K562 (cell line): ENCODE measurements at regions not wholly inside any gene's neighbourhood (a gene's known extent, or its start where the extent isn't known, plus 50 kb on each side); places are given as distances from the start of the nearest gene placed in this dataset.

ENCODE experiments used
- AFF1 ChIP-seq, 2 experiments: fragments of 450-650 bp; IDR thresholded peaks; 2 replicates each; pipeline ENCODE4 v1.6.1; 2018; ENCODE audit warnings: mild to moderate bottlenecking in 2 of 2, low read depth in 1 of 2; ENCODE audit not compliant: partially characterized antibody in 2 of 2
- CSDE1 ChIP-seq, 2 experiments: fragments of 450-650 bp; IDR thresholded peaks; 2 replicates each; pipeline ENCODE4 v1.6.1; 2016; ENCODE audit warnings: mild to moderate bottlenecking in 1 of 2
- HMBOX1 ChIP-seq: sonication (generic); IDR thresholded peaks from 2 replicates; pipeline ENCODE4 v1.6.1; 2016
- KAT2B ChIP-seq: IDR thresholded peaks from one replicate; pipeline ENCODE4 v1.6.1; 2012; ENCODE audit warnings: low read depth, mild to moderate bottlenecking, control low read depth, inconsistent platforms, low read length, moderate library complexity
- SAP30 ChIP-seq: fragments of 200-600 bp; sonication (generic); IDR thresholded peaks from 2 replicates; pipeline ENCODE4 v1.6.1; 2012; ENCODE audit warnings: borderline replicate concordance, low read depth, mild to moderate bottlenecking, moderate library complexity, low read length, control low read depth, inconsistent platforms; ENCODE audit not compliant: insufficient read depth, poor library complexity, severe bottlenecking
- TBP ChIP-seq: optimal IDR thresholded peaks from 2 replicates; pipeline ENCODE3; 2011; ENCODE audit warnings: low read depth, low read length, improper control_type of control experiment
- ZBTB40 ChIP-seq, 2 experiments: fragments of 450-650 bp in 1 of 2; sonication (generic) in 1 of 2; formaldehyde crosslinking in 1 of 2; IDR thresholded peaks; 2 replicates each; pipeline versions ENCODE4 v1.7.1 to v1.9.0; 2016 to 2022; ENCODE audit warnings: inconsistent platforms in 1 of 2, mild to moderate bottlenecking in 1 of 2, missing genetic modification reagents in 1 of 2
- ZNF282 ChIP-seq: sonication (generic); formaldehyde crosslinking; IDR thresholded peaks from 2 replicates; pipeline ENCODE4 v1.8.1; 2023; ENCODE audit warnings: missing genetic modification reagents
- ZNF655 ChIP-seq: fragments of 250-450 bp; sonication (Bioruptor Pico); IDR thresholded peaks from 2 replicates; pipeline ENCODE4 v1.5.0; 2021
- ZNF79 ChIP-seq: fragments of 250-450 bp; sonication (Bioruptor Pico); IDR thresholded peaks from 2 replicates; pipeline ENCODE4 v1.4.0; 2020; ENCODE audit warnings: low read depth, mild to moderate bottlenecking, moderate library complexity

- TF ChIP-seq ZBTB40 (IDR thresholded peaks at IDR 0.05) (peak; percentile 82), ZBTB40 (CRISPR knock-in tag; IDR thresholded peaks at IDR 0.05) (peak; percentile 27; the same call in 1 of the 2 replicates), TBP (no peak), KAT2B (no peak), ZNF655 (CRISPR knock-in tag) (no peak), SAP30 (peak; percentile 95), ZNF79 (CRISPR knock-in tag) (peak; percentile 19; the same call in 1 of the 2 replicates), AFF1 (IDR thresholded peaks at IDR 0.05; ENCODE audit: low read depth in 1 of 2, partially characterized antibody in 2 of 2) (peak; percentile 88 to 98), CSDE1 (IDR thresholded peaks at IDR 0.05) (no peak; a peak in 1 of 4 replicates), HMBOX1 (peak; percentile 70; the same call in 1 of the 2 replicates), ZNF282 (CRISPR knock-in tag) (no peak)
Measured at GRCh38 chr6:26204332-26205160, 117.3 kb downstream of the HFE start (continued).
